HepG2 (cell line): ENCODE measurements at regions not wholly inside any gene's neighbourhood (a gene's known extent, or its start where the extent isn't known, plus 50 kb on each side); places are given as distances from the start of the nearest gene placed in this dataset.

ENCODE experiments used
- ATF7 ChIP-seq, 2 experiments: fragments of 450-650 bp in 1 of 2; sonication (generic) in 1 of 2; formaldehyde crosslinking in 1 of 2; IDR thresholded peaks; 2 replicates each; pipeline versions ENCODE4 v1.4.0 to v1.6.1; 2016 to 2020; ENCODE audit warnings: antibody characterized with exemption in 1 of 2, mild to moderate bottlenecking in 1 of 2, missing genetic modification reagents in 1 of 2
- CBX2 ChIP-seq, 2 experiments: fragments of 200-600 bp in 1 of 2; sonication (generic); formaldehyde crosslinking in 1 of 2; IDR thresholded peaks; 2 replicates each; pipeline versions ENCODE4 v1.7.0 to v1.8.1; 2018 to 2022; ENCODE audit warnings: low read depth in 2 of 2, low read length in 1 of 2, mild to moderate bottlenecking in 1 of 2, missing genetic modification reagents in 1 of 2
- GATA4 ChIP-seq: sonication (generic); IDR thresholded peaks from 2 replicates; pipeline ENCODE4 v1.6.1; 2016; ENCODE audit warnings: antibody characterized with exemption, low read depth, borderline replicate concordance
- HDAC2 ChIP-seq: sonication (generic); formaldehyde crosslinking; IDR thresholded peaks from 2 replicates; pipeline ENCODE4 v1.4.0; 2020; ENCODE audit warnings: missing genetic modification reagents
- JUN ChIP-seq: sonication (generic); formaldehyde crosslinking; IDR thresholded peaks from 2 replicates; pipeline ENCODE4 v1.4.0; 2020; ENCODE audit warnings: mild to moderate bottlenecking, missing genetic modification reagents
- MAZ ChIP-seq, 2 experiments: sonication (generic) in 1 of 2; formaldehyde crosslinking in 1 of 2; IDR thresholded peaks; 2 replicates each; pipeline versions ENCODE4 v1.5.0 to v1.6.1; 2012 to 2020; ENCODE audit warnings: low read depth in 2 of 2, mild to moderate bottlenecking in 2 of 2, borderline replicate concordance in 1 of 2, improper control_type of control experiment in 1 of 2, low read length in 1 of 2, missing genetic modification reagents in 1 of 2, moderate library complexity in 1 of 2
- REPIN1 ChIP-seq: sonication (generic); formaldehyde crosslinking; IDR thresholded peaks from 2 replicates; pipeline ENCODE4 v1.8.0; 2022; ENCODE audit warnings: missing genetic modification reagents, low read depth, mild to moderate bottlenecking, borderline replicate concordance
- RNF2 ChIP-seq: fragments of 450-650 bp; conservative IDR thresholded peaks from 2 replicates; pipeline ENCODE4 v1.6.1; 2016; ENCODE audit warnings: low read depth
- RXRA ChIP-seq: sonication (generic); formaldehyde crosslinking; IDR thresholded peaks from 2 replicates; pipeline ENCODE4 v1.5.1; 2020; ENCODE audit warnings: missing genetic modification reagents
- SIX1 ChIP-seq: sonication (generic); formaldehyde crosslinking; IDR thresholded peaks from 2 replicates; pipeline ENCODE4 v1.4.0; 2020; ENCODE audit warnings: missing genetic modification reagents, borderline replicate concordance
- ZNF232 ChIP-seq: sonication (generic); formaldehyde crosslinking; IDR thresholded peaks from 2 replicates; pipeline ENCODE4 v1.4.0; 2020; ENCODE audit warnings: missing genetic modification reagents, borderline replicate concordance
- ZNF761 ChIP-seq: sonication (generic); formaldehyde crosslinking; conservative IDR thresholded peaks from 2 replicates; pipeline ENCODE4 v1.4.0; 2020; ENCODE audit warnings: mild to moderate bottlenecking, missing genetic modification reagents
- TF ChIP-seq, protein P1 (sequence below): sonication (generic); formaldehyde crosslinking; IDR thresholded peaks from 2 replicates; pipeline ENCODE4 v1.5.0; 2020; ENCODE audit warnings: mild to moderate bottlenecking, missing genetic modification reagents, moderate library complexity

- TF ChIP-seq ZNF761 (CRISPR knock-in tag) (no peak), GATA4 (no peak), CBX2 (IDR thresholded peaks at IDR 0.05; ENCODE audit: low read depth, low read length) (no peak), CBX2 (CRISPR knock-in tag; IDR thresholded peaks at IDR 0.05; ENCODE audit: low read depth) (no peak), RXRA (CRISPR knock-in tag) (no peak), ATF7 (IDR thresholded peaks at IDR 0.05) (no peak), ATF7 (CRISPR knock-in tag; IDR thresholded peaks at IDR 0.05) (no peak), ZNF232 (no peak), JUN (no peak), SIX1 (CRISPR knock-in tag) (no peak), RNF2 (no peak), HDAC2 (CRISPR knock-in tag) (no peak), REPIN1 (CRISPR knock-in tag) (no peak), MAZ (IDR thresholded peaks at IDR 0.05; ENCODE audit: borderline replicate concordance, low read depth, low read length) (no peak), MAZ (CRISPR knock-in tag; IDR thresholded peaks at IDR 0.05; ENCODE audit: low read depth) (no peak)
- TF ChIP-seq, protein P1, sequence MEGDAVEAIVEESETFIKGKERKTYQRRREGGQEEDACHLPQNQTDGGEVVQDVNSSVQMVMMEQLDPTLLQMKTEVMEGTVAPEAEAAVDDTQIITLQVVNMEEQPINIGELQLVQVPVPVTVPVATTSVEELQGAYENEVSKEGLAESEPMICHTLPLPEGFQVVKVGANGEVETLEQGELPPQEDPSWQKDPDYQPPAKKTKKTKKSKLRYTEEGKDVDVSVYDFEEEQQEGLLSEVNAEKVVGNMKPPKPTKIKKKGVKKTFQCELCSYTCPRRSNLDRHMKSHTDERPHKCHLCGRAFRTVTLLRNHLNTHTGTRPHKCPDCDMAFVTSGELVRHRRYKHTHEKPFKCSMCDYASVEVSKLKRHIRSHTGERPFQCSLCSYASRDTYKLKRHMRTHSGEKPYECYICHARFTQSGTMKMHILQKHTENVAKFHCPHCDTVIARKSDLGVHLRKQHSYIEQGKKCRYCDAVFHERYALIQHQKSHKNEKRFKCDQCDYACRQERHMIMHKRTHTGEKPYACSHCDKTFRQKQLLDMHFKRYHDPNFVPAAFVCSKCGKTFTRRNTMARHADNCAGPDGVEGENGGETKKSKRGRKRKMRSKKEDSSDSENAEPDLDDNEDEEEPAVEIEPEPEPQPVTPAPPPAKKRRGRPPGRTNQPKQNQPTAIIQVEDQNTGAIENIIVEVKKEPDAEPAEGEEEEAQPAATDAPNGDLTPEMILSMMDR (CRISPR knock-in tag) = no peak
Measured at GRCh38 chr22:35197071-35197470, 60.2 kb upstream of the HMGXB4 start.
